Spleen (tissue), 11 donors: ENCODE measurements at regions not wholly inside any gene's neighbourhood (a gene's known extent, or its start where the extent isn't known, plus 50 kb on each side); places are given as distances from the start of the nearest gene placed in this dataset.

Source experiments
- DNase-seq: peaks from one replicate; pipeline ENCODE4 v3.0.0-alpha.2; 2020
- H3K27ac ChIP-seq, 8 donors: fragments of 200-600 bp; sonication (generic) in 7 of 8; 1 replicate in 4 of 8; 2 replicates in 4 of 8; pipeline versions ENCODE4 v1.5.0 to v1.8.0; 2016 to 2021; ENCODE audit warnings: inconsistent platforms in 4 of 8, mild to moderate bottlenecking in 4 of 8, moderate library complexity in 1 of 8
- H3K27me3 ChIP-seq, 7 donors: fragments of 200-600 bp; sonication (generic) in 6 of 7; replicated peaks in 1 of 7; 1 replicate in 4 of 7; 2 replicates in 3 of 7; pipeline versions ENCODE4 v1.5.0 to v1.8.0; 2016 to 2021; ENCODE audit warnings: inconsistent platforms in 3 of 7, mild to moderate bottlenecking in 1 of 7
- H3K36me3 ChIP-seq, 6 donors: fragments of 200-600 bp; sonication (generic) in 5 of 6; 1 replicate in 4 of 6; 2 replicates in 2 of 6; pipeline versions ENCODE4 v1.5.0 to v1.8.0; 2016 to 2021; ENCODE audit warnings: inconsistent platforms in 2 of 6
- H3K4me1 ChIP-seq, 6 donors: fragments of 200-600 bp; sonication (generic) in 5 of 6; 1 replicate in 3 of 6; 2 replicates in 3 of 6; pipeline versions ENCODE4 v1.5.0 to v1.8.0; 2016 to 2021; ENCODE audit warnings: inconsistent platforms in 3 of 6
- H3K4me3 ChIP-seq, 8 donors: fragments of 200-600 bp; sonication (generic) in 7 of 8; 1 replicate in 4 of 8; 2 replicates in 4 of 8; pipeline versions ENCODE4 v1.5.0 to v1.8.0; 2016 to 2021; ENCODE audit warnings: inconsistent platforms in 4 of 8, mild to moderate bottlenecking in 4 of 8, moderate library complexity in 2 of 8
- H3K9me3 ChIP-seq, 8 donors: fragments of 200-600 bp; sonication (generic) in 7 of 8; 1 replicate in 4 of 8; 2 replicates in 4 of 8; pipeline versions ENCODE4 v1.5.0 to v1.8.0; 2016 to 2021; ENCODE audit warnings: inconsistent platforms in 4 of 8
- CTCF ChIP-seq, 11 experiments: fragments of 200-600 bp in 7 of 11; fragments of 450-650 bp in 4 of 11; sonication (generic) in 4 of 11; IDR thresholded peaks in 8 of 11; conservative IDR thresholded peaks in 3 of 11; 1 replicate in 7 of 11; 2 replicates in 4 of 11; pipeline versions ENCODE4 v1.4.0 to v1.8.0; 2016 to 2021; ENCODE audit warnings: antibody characterized with exemption in 11 of 11, inconsistent platforms in 4 of 11, mild to moderate bottlenecking in 1 of 11
- POLR2A ChIP-seq, 3 donors: fragments of 450-650 bp; IDR thresholded peaks; one replicate each; pipeline ENCODE4 v1.5.1; 2017; ENCODE audit warnings: antibody characterized with exemption in 3 of 3, mild to moderate bottlenecking in 1 of 3
- POLR2AphosphoS5 ChIP-seq, 3 donors: sonication (generic); formaldehyde crosslinking; IDR thresholded peaks; one replicate each; pipeline ENCODE4 v1.5.1; 2017; ENCODE audit warnings: antibody characterized with exemption in 3 of 3
- WGBS, 5 donors: extraction: QIAGEN DNeasy Blood & Tissue Kit in 3 of 5; methylation state at CpG; one replicate each; pipeline versions ENCODE4 v1.1.5 to v1.1.7; 2013 to 2018; 5-methylcytosine and 5-hydroxymethylcytosine counted together
- intact Hi-C: fragments of 100-400 bp; cut with DNase I; formaldehyde crosslinking; loops from one replicate; pipeline ENCODE4 v1.15.0; 2023; ENCODE audit warnings: low total_unique reads
- donor health status: healthy with polysubstance abuse.
- donor health status: DM: no; HTN: no; CAD: no; lungs with moderate emphysema.
- donor health status: DM: no; HTN: no; CAD: no.
- donor health status: Bipolar disorder and iron deficiency.
- donor health status: healthy.
- donor health status: DM: no; HTN: no; CAD: no.
- donor health status: DM: yes; HTN: yes; CAD: no.

DNA sequence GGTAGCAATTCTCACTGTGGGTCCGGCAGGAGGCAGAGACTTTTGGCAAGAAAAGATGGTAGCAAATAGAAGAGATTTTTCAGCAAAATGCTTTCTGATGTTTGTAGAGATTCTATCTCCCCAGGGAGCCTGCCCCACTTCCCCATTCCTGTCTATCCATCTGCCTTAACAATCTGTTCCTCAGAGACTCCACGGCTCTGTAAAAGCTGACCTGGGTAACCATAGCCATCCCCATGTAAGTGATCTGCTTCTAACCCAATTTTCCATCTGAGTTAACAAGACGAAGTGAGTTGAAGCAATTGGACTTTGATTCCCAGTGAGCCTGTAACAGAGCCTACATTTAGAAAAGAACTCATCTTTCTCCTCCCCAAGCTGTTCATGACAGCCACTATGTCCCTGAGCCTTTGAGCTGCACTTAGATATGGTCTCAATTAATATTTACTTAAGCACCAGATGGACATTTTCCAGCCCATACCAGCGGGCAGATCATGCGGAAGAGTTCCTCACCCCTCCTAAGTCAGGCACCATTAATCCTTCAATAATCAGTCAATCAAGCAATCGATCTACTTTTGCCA lies 896.1 kb downstream of the CCSER2 start:
- Histone ChIP-seq H3K4me1 (no peaks in the 10 kb centered on the region), H3K27ac (no peak overlapping the region), H3K36me3 (no peaks in the 10 kb centered on the region), H3K4me3 (no peak overlapping the region), H3K9me3 (peaks cover 0 to 7% (median 0%) of the 10 kb centered on the region in 8 donors), H3K27me3 (no peaks in the 10 kb centered on the region)
- no peak for DNase-seq
- TF ChIP-seq CTCF (IDR thresholded peaks at IDR 0.05 in 8 of 11, conservative IDR thresholded peaks at IDR 0.05 in 3 of 11), result no peak
- no peak for TF ChIP-seq POLR2A (IDR thresholded peaks at IDR 0.05)
- no peak for TF ChIP-seq POLR2AphosphoS5 (IDR thresholded peaks at IDR 0.05)
- 60 to 80% (median 69%) methylated on average over 6 of the region's 6 CpGs for WGBS, 5 donors
- intact Hi-C loops, result no loop called here

GRCh38 chr10:85225311-85225710 lies 896.9 kb downstream of the CCSER2 start:
- DNase-seq, result no peak
- TF ChIP-seq POLR2A (IDR thresholded peaks at IDR 0.05), result no peak
- TF ChIP-seq CTCF (IDR thresholded peaks at IDR 0.05 in 8 of 11, conservative IDR thresholded peaks at IDR 0.05 in 3 of 11), result no peak
- TF ChIP-seq POLR2AphosphoS5 (IDR thresholded peaks at IDR 0.05), result no peak
- intact Hi-C loops, result no loop called here
- 64 to 88% (median 72%) methylated on average over 2 of the region's 2 CpGs for WGBS, 5 donors
- Histone ChIP-seq H3K4me1 (no peaks in the 10 kb centered on the region), H3K27ac (no peak overlapping the region), H3K4me3 (no peak overlapping the region), H3K9me3 (peaks cover 0 to 7% (median 0%) of the 10 kb centered on the region in 8 donors), H3K36me3 (no peaks in the 10 kb centered on the region), H3K27me3 (no peaks in the 10 kb centered on the region)

DNA sequence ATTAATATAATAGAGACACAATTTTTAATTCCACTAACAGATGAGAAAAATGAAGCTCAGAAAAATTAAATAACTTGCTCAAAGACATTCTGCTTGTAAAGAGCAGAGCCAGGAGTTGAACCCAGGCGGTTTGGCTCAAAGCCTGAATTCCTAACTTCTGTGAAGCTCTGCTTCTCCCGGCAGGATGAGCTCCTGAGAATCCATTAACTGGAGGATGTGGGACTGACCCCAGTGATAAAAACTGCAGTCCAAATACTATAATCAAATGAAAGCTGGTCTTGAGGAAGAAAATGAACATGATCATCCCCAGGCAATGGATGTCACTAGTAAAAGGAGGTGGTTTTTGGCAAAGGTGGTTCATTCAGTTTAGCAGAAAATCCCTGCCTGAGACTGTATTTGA lies 898.2 kb downstream of the CCSER2 start:
- no peak overlapping the region for H3K4me3 ChIP-seq
- 44 to 88% (median 77%) methylated on average over 2 of the region's 2 CpGs for WGBS, 5 donors
- H3K27me3 ChIP-seq, result no peaks in the 10 kb centered on the region
- H3K4me1 ChIP-seq, result no peaks in the 10 kb centered on the region
- TF ChIP-seq POLR2AphosphoS5 (IDR thresholded peaks at IDR 0.05) (no peak), POLR2A (IDR thresholded peaks at IDR 0.05) (no peak)
- intact Hi-C loops, result no loop called here
- DNase-seq, result no peak
- no peaks in the 10 kb centered on the region for H3K36me3 ChIP-seq
- H3K9me3 ChIP-seq, result no peaks in the 10 kb centered on the region
- H3K27ac ChIP-seq, result no peak overlapping the region

- whole genome bisulfite sequencing, 5 donors, result 71 to 82% (median 77%) methylated on average over 1 of the region's 1 CpG
- Histone ChIP-seq H3K4me1 (no peaks in the 10 kb centered on the region), H3K36me3 (no peaks in the 10 kb centered on the region), H3K4me3 (no peak overlapping the region), H3K9me3 (no peaks in the 10 kb centered on the region), H3K27me3 (no peaks in the 10 kb centered on the region), H3K27ac (no peak overlapping the region)
- intact Hi-C loops, result no loop called here
- DNase-seq, result no peak
- TF ChIP-seq CTCF (IDR thresholded peaks at IDR 0.05 in 8 of 11, conservative IDR thresholded peaks at IDR 0.05 in 3 of 11) (no peak), POLR2AphosphoS5 (IDR thresholded peaks at IDR 0.05) (no peak), POLR2A (IDR thresholded peaks at IDR 0.05) (no peak)
These were observed 900.3 kb downstream of the CCSER2 start for GRCh38 chr10:85228726-85229125.
